DOHH2 (cell line): ENCODE measurements at regions not wholly inside any gene's neighbourhood (a gene's known extent, or its start where the extent isn't known, plus 50 kb on each side); places are given as distances from the start of the nearest gene placed in this dataset.

ENCODE experiments used
- H3F3A ChIP-seq: fragments of 200-600 bp; sonication (generic), shearing (Covaris generic); 2 replicates; pipeline ENCODE4 v1.6.0; 2016; ENCODE audit warnings: antibody characterized with exemption, mild to moderate bottlenecking; ENCODE audit not compliant: control insufficient read depth, insufficient read depth
- H3K27ac ChIP-seq: fragments of 200-600 bp; sonication (generic); 2 replicates; pipeline ENCODE4 v1.5.1; 2014; ENCODE audit warnings: low read depth, mild to moderate bottlenecking, low read length, moderate library complexity
- H3K27me3 ChIP-seq: fragments of 200-600 bp; sonication (generic); 2 replicates; pipeline ENCODE4 v1.6.1; 2014; ENCODE audit warnings: mild to moderate bottlenecking, low read length, mixed read lengths; ENCODE audit not compliant: control insufficient read depth
- H3K36me3 ChIP-seq: fragments of 200-600 bp; sonication (generic); 2 replicates; pipeline ENCODE4 v1.6.1; 2014; ENCODE audit warnings: mild to moderate bottlenecking, low read length, moderate library complexity, mixed read lengths; ENCODE audit not compliant: control insufficient read depth
- H3K4me1 ChIP-seq: fragments of 200-600 bp; sonication (generic); 2 replicates; pipeline ENCODE4 v1.6.1; 2014; ENCODE audit warnings: mild to moderate bottlenecking, low read length, mixed read lengths; ENCODE audit not compliant: control insufficient read depth
- H3K4me2 ChIP-seq: fragments of 200-600 bp; sonication (generic); 2 replicates; pipeline ENCODE4 v1.6.0; 2014; ENCODE audit warnings: mild to moderate bottlenecking, low read length, moderate library complexity
- H3K4me3 ChIP-seq: fragments of 200-600 bp; sonication (generic); 2 replicates; pipeline ENCODE4 v1.5.1; 2014; ENCODE audit warnings: mild to moderate bottlenecking, low read length, mixed read lengths
- H3K79me2 ChIP-seq: fragments of 200-600 bp; sonication (generic); 2 replicates; pipeline ENCODE4 v1.6.1; 2014; ENCODE audit warnings: mild to moderate bottlenecking, low read length, mixed read lengths; ENCODE audit not compliant: control insufficient read depth
- H3K9me2 ChIP-seq: fragments of 200-600 bp; sonication (generic); replicated peaks from 2 replicates; pipeline ENCODE4 v1.6.1; 2014; ENCODE audit warnings: mild to moderate bottlenecking, low read length, mixed read lengths; ENCODE audit not compliant: control insufficient read depth
- H3K9me3 ChIP-seq: fragments of 200-600 bp; sonication (generic); 2 replicates; pipeline ENCODE4 v1.6.1; 2014; ENCODE audit warnings: antibody characterized with exemption, low read length, mixed read lengths; ENCODE audit not compliant: control insufficient read depth, insufficient read depth
- H4K20me1 ChIP-seq: fragments of 200-600 bp; sonication (generic); 2 replicates; pipeline ENCODE4 v1.6.0; 2014; ENCODE audit warnings: low read depth, mild to moderate bottlenecking, antibody characterized with exemption, low read length, moderate library complexity; ENCODE audit not compliant: control insufficient read depth, insufficient read depth
- EZH2phosphoT487 ChIP-seq: fragments of 200-600 bp; sonication (generic); IDR thresholded peaks from 2 replicates; pipeline ENCODE4 v1.6.1; 2017; ENCODE audit warnings: borderline replicate concordance, mild to moderate bottlenecking, antibody characterized with exemption, low read length, moderate library complexity, mixed read lengths
- TF ChIP-seq, protein P1 (sequence below): fragments of 200-600 bp; sonication (generic); IDR thresholded peaks from one replicate; pipeline ENCODE4 v1.5.1; 2014; ENCODE audit warnings: antibody characterized with exemption, mild to moderate bottlenecking, low read depth, low read length; ENCODE audit not compliant: poor library complexity, severe bottlenecking

DNA sequence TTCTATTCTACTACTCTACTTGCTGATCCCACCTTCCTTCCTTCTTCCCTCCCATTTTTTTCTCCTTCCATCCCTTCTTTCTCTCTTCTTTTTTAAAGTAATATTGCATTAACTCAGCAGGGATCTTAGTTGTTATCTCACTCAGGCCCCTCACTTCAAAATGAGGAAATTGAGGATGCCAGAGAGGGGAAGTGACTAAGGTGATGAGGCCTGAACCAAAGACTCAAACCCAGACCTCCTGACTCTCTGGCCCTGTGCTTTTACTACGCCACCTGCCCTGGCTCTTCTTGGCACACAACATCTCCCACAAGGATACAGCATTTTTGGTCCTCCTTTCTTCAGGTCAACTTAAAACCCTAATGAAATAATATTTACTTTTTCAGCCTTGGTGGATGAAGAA, 151.7 kb upstream of the ZNF648 start:
- Histone ChIP-seq H3K4me1 (no peaks in the 10 kb centered on the region), H3K27me3 (no peaks in the 10 kb centered on the region; the same call in 1 of the 2 replicates), H4K20me1 (no peaks in the 10 kb centered on the region), H3F3A (no peaks in the 10 kb centered on the region), H3K9me2 (no peaks in the 10 kb centered on the region), H3K27ac (no peak overlapping the region), H3K79me2 (no peaks in the 10 kb centered on the region), H3K36me3 (no peaks in the 10 kb centered on the region), H3K4me2 (no peak overlapping the region), H3K9me3 (no peaks in the 10 kb centered on the region), H3K4me3 (no peak overlapping the region)
- no peak for TF ChIP-seq EZH2phosphoT487
- TF ChIP-seq, protein P1, sequence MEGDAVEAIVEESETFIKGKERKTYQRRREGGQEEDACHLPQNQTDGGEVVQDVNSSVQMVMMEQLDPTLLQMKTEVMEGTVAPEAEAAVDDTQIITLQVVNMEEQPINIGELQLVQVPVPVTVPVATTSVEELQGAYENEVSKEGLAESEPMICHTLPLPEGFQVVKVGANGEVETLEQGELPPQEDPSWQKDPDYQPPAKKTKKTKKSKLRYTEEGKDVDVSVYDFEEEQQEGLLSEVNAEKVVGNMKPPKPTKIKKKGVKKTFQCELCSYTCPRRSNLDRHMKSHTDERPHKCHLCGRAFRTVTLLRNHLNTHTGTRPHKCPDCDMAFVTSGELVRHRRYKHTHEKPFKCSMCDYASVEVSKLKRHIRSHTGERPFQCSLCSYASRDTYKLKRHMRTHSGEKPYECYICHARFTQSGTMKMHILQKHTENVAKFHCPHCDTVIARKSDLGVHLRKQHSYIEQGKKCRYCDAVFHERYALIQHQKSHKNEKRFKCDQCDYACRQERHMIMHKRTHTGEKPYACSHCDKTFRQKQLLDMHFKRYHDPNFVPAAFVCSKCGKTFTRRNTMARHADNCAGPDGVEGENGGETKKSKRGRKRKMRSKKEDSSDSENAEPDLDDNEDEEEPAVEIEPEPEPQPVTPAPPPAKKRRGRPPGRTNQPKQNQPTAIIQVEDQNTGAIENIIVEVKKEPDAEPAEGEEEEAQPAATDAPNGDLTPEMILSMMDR, result no peak

DNA sequence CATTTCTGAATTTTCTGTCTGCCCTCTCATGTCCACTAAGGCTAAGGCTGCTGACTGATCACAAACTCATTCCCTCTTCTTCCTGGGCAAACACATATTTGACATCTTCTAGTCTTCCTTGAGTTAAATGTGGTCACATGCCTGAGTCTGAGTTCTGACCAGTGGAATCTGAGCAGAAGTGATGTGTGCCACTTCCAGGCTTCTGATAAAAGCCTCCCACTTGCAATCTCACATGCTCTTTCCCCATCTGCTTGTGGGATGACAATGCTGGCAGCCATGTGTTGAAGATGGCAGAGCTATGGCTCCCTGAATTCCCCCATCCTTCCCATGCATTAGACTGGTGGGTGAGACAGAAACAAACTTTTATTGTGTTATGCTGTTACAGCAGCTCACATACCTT, 149.9 kb upstream of the ZNF648 start:
- Histone ChIP-seq H3K4me3 (no peak overlapping the region), H4K20me1 (no peaks in the 10 kb centered on the region), H3F3A (no peaks in the 10 kb centered on the region), H3K27me3 (no peaks in the 10 kb centered on the region), H3K4me2 (no peak overlapping the region), H3K4me1 (no peaks in the 10 kb centered on the region), H3K79me2 (no peaks in the 10 kb centered on the region), H3K9me2 (no peaks in the 10 kb centered on the region), H3K36me3 (no peaks in the 10 kb centered on the region), H3K9me3 (no peaks in the 10 kb centered on the region), H3K27ac (no peak overlapping the region)
- TF ChIP-seq, protein P1, result no peak
- TF ChIP-seq EZH2phosphoT487, result no peak

DNA sequence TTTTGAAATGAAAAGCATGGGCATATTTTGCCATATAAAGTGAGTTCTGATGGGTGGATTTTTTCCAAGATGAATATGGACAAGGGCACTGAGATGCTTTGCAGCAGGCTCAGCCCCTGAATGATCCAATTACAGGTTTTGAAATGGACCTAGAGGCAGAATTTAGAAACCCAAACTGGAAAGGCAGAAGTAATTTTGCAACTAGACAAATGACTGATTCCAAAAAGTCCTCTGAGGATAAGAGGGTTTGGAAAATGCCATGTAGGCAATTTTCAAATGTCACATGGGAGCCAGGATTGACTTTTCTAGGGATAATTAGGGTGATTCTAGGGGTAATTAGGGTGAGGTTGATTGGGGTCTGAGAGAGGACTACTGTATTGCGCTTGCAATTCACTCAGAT, 148.9 kb upstream of the ZNF648 start:
- H3K36me3 ChIP-seq, result no peaks in the 10 kb centered on the region
- no peaks in the 10 kb centered on the region for H3K4me1 ChIP-seq
- H3K4me2 ChIP-seq, result no peak overlapping the region
- TF ChIP-seq, protein P1, result no peak
- no peak for TF ChIP-seq EZH2phosphoT487
- H4K20me1 ChIP-seq, result no peaks in the 10 kb centered on the region
- no peak overlapping the region for H3K27ac ChIP-seq
- no peak overlapping the region for H3K4me3 ChIP-seq
- no peaks in the 10 kb centered on the region for H3K9me3 ChIP-seq
- H3K27me3 ChIP-seq, result no peaks in the 10 kb centered on the region
- H3K9me2 ChIP-seq, result no peaks in the 10 kb centered on the region
- no peaks in the 10 kb centered on the region for H3K79me2 ChIP-seq
- no peaks in the 10 kb centered on the region for H3F3A ChIP-seq

DNA sequence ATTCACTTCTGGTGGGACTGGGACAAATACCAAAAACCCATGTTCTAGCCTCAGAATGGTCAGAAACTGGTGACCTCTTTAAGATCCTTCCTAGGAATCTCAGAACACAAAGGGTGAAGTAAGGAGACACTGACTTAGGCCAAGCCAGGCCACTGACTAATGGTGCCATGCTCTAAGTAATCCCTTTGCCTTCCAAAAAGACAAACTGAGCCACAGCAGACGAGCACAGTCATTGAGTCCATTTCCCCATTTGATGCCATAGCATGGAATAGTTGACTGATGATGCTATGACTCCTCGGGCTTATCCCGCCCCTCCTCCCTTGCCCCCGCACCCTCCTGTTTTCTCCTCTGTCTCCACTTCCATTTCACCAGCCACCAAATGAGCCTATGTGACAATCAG, 145.8 kb upstream of the ZNF648 start:
- Histone ChIP-seq H3K79me2 (no peaks in the 10 kb centered on the region), H3K4me2 (no peak overlapping the region), H3K9me3 (no peaks in the 10 kb centered on the region), H3K27me3 (no peaks in the 10 kb centered on the region), H4K20me1 (no peaks in the 10 kb centered on the region), H3F3A (no peaks in the 10 kb centered on the region), H3K4me3 (no peak overlapping the region), H3K36me3 (no peaks in the 10 kb centered on the region), H3K27ac (no peak overlapping the region), H3K4me1 (no peaks in the 10 kb centered on the region), H3K9me2 (no peaks in the 10 kb centered on the region)
- no peak for TF ChIP-seq EZH2phosphoT487
- TF ChIP-seq, protein P1, result no peak
